ENCODE measurements at regions not wholly inside any gene's neighbourhood (a gene's known extent, or its start where the extent isn't known, plus 50 kb on each side); places are given as distances from the start of the nearest gene placed in this dataset.

DNA sequence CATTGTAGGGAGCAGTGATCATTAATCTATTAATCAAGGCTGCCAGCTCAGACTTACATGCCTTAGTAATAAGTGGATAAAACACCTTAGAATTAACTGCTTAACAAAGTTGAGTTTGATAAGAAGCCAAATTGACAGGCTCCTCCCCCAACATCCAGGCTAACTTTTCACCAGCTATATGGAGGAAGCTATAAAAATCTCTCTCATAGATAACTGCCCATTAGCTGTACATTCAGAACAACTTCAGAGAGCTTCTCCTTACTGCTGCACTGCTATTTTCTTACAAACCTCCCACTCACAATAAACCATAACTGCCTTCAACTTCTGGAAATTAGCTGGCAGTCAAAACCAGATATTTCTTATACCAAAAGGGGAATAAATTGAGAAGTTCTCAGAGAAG lies 364.1 kb downstream of the PRELID2 start:
- TF ChIP-seq, protein P1, sequence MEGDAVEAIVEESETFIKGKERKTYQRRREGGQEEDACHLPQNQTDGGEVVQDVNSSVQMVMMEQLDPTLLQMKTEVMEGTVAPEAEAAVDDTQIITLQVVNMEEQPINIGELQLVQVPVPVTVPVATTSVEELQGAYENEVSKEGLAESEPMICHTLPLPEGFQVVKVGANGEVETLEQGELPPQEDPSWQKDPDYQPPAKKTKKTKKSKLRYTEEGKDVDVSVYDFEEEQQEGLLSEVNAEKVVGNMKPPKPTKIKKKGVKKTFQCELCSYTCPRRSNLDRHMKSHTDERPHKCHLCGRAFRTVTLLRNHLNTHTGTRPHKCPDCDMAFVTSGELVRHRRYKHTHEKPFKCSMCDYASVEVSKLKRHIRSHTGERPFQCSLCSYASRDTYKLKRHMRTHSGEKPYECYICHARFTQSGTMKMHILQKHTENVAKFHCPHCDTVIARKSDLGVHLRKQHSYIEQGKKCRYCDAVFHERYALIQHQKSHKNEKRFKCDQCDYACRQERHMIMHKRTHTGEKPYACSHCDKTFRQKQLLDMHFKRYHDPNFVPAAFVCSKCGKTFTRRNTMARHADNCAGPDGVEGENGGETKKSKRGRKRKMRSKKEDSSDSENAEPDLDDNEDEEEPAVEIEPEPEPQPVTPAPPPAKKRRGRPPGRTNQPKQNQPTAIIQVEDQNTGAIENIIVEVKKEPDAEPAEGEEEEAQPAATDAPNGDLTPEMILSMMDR (IDR thresholded peaks at IDR 0.05) = no peak
- TF ChIP-seq POLR2A (IDR thresholded peaks at IDR 0.05) (no peak), EP300 (IDR thresholded peaks at IDR 0.05) (no peak), POLR2AphosphoS5 (IDR thresholded peaks at IDR 0.05) (no peak)

Measured in stomach (tissue), 4 donors.